ENCODE measurements at regions not wholly inside any gene's neighbourhood (a gene's known extent, or its start where the extent isn't known, plus 50 kb on each side); places are given as distances from the start of the nearest gene placed in this dataset.
A peak's percentile ranks its signal among the peaks of the same experiment; 100 is the strongest.
"Not testable (repeated sequence)": the region's sequence is repeated elsewhere in the genome, so short reads cannot be mapped to it uniquely, and the experiment has no call there.

- TF ChIP-seq CTCF (IDR thresholded peaks at IDR 0.05; ENCODE audit: unreplicated experiment in 3 of 3), result no peak
- no peaks in the 10 kb centered on the region for H3K4me1 Mint-ChIP-seq
- H3K27me3 Mint-ChIP-seq (ENCODE audit: low read depth), result no peaks in the 10 kb centered on the region
- peak overlapping the region in 2 of 3 experiments; percentile 25 to 80 for H3K27ac Mint-ChIP-seq
- no peak overlapping the region for H3K4me3 Mint-ChIP-seq
- H3K9me3 Mint-ChIP-seq, result peaks cover 2% of the 10 kb centered on the region
- peaks cover 4% of the 10 kb centered on the region for H3K36me3 Mint-ChIP-seq (ENCODE audit: low read depth)
Measured at GRCh38 chr4:125590158-125590557, 275.4 kb downstream of the FAT4 start.

DNA sequence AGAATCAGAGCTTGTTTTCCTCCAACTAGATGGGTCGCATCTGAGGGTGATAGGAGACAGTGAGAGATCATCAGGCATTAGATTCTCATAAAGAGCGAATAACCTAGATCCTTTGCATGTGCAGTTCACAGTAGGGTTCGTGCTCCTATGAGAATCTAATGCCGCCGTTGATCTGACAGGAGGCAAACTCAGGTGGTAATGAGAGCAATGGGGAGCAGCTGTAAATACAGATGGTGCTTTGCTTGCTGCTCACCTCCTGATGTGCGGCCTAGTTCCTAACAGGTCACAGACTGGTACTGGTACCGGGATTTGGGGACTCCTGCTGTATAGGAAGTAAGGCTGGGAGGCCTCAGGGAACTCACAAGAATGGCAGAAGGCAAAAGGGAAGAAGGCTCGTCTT, 276.5 kb downstream of the FAT4 start:
- Mint-ChIP-seq H3K27me3 (ENCODE audit: low read depth) (no peaks in the 10 kb centered on the region), H3K4me1 (no peaks in the 10 kb centered on the region), H3K27ac (peak overlapping the region in 1 of 3 experiments; percentile 49), H3K36me3 (ENCODE audit: low read depth) (peaks cover 4% of the 10 kb centered on the region), H3K9me3 (peaks cover 2% of the 10 kb centered on the region), H3K4me3 (no peak overlapping the region)
- TF ChIP-seq CTCF (IDR thresholded peaks at IDR 0.05; ENCODE audit: unreplicated experiment in 3 of 3), result no peak

GRCh38 chr4:125594056-125594602, 279.4 kb downstream of the FAT4 start:
- H3K36me3 Mint-ChIP-seq (ENCODE audit: low read depth), result peaks cover 4% of the 10 kb centered on the region
- no peak for TF ChIP-seq CTCF (IDR thresholded peaks at IDR 0.05; ENCODE audit: unreplicated experiment in 3 of 3)
- H3K27ac Mint-ChIP-seq, result peak overlapping the region in 2 of 3 experiments; percentile 37 to 76
- peaks cover 2% of the 10 kb centered on the region for H3K9me3 Mint-ChIP-seq
- H3K27me3 Mint-ChIP-seq (ENCODE audit: low read depth), result no peaks in the 10 kb centered on the region
- no peak overlapping the region for H3K4me3 Mint-ChIP-seq
- H3K4me1 Mint-ChIP-seq, result peaks cover 4% of the 10 kb centered on the region

DNA sequence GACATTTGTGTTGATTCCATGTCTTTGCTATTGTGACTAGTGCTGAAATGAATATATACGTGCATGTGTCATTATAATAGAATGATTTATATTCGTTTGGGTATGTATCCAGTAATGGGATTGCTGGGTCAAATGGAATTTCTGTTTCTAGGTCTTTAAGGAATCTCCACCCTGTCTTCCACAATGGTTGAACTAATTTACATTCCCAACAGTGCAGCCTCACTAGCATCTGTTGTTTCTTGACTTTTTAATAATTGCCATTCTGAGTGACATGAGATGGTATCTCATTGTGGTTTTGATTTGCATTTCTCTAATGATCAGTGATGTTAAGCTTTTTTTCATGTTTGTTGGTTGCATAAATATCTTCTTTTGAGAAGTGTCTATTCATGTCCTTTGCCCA, 291.2 kb downstream of the FAT4 start:
- not testable (repeated sequence) for H3K36me3 Mint-ChIP-seq (ENCODE audit: low read depth); H3K27me3 Mint-ChIP-seq (ENCODE audit: low read depth); H3K27ac Mint-ChIP-seq; H3K4me1 Mint-ChIP-seq; H3K9me3 Mint-ChIP-seq; H3K4me3 Mint-ChIP-seq

DNA sequence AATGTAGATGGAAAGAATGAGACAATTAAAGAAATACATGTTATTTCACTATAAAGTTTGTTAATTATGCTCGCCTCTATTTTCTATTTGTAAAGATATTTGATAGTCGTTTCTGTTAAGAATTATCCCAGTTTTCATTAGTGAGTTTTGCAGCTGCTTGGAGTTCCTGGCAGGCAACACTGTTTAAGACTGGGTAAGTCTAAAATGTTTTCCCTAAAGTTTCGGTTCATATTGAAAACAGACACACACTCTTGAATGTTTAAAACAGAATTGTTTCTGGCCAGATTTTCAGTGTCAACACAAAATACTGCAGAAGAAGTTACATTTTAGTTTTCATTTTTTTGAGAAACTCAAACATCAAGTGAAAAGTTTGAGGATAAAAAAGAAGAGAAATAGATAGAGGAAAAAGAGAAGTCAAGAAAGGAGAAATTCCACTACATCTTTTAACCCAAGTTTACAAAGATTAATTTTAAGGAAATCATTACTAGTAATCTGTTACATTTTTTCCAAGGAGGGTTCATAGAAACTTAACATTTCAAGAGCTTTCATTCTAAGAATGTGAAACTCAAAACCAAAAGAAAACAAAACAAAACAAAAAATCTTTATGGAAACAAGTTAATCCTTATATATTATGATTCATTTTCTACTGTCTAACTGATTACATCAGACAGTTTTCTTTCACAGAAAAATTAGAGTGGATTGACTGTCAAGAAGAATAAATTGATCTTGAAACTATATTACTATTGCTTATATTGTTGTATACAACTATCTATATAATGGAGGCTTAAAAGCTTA, 305.5 kb downstream of the FAT4 start:
- H3K4me1 Mint-ChIP-seq, result peaks cover 8% of the 10 kb centered on the region
- no peaks in the 10 kb centered on the region for H3K36me3 Mint-ChIP-seq (ENCODE audit: low read depth)
- peak overlapping the region in 2 of 3 experiments; percentile 6 to 81 for H3K27ac Mint-ChIP-seq
- peak overlapping the region in 1 of 3 experiments; percentile 19 for H3K4me3 Mint-ChIP-seq
- no peaks in the 10 kb centered on the region for H3K9me3 Mint-ChIP-seq
- no peak for TF ChIP-seq CTCF (IDR thresholded peaks at IDR 0.05; ENCODE audit: unreplicated experiment in 3 of 3)
- H3K27me3 Mint-ChIP-seq (ENCODE audit: low read depth), result no peaks in the 10 kb centered on the region

- H3K4me1 Mint-ChIP-seq, result peaks cover 5% of the 10 kb centered on the region
- H3K4me3 Mint-ChIP-seq, result no peak overlapping the region
- no peaks in the 10 kb centered on the region for H3K9me3 Mint-ChIP-seq
- no peaks in the 10 kb centered on the region for H3K36me3 Mint-ChIP-seq (ENCODE audit: low read depth)
- TF ChIP-seq CTCF (IDR thresholded peaks at IDR 0.05; ENCODE audit: unreplicated experiment in 3 of 3), result no peak
- H3K27ac Mint-ChIP-seq, result no peak overlapping the region
- H3K27me3 Mint-ChIP-seq (ENCODE audit: low read depth), result no peaks in the 10 kb centered on the region
Measured at GRCh38 chr4:125624951-125625350, 310.2 kb downstream of the FAT4 start.

Measured in nephron (organoid).